GM12865 (cell line): ENCODE measurements at regions not wholly inside any gene's neighbourhood (a gene's known extent, or its start where the extent isn't known, plus 50 kb on each side); places are given as distances from the start of the nearest gene placed in this dataset.
"Not testable (repeated sequence)": the region's sequence is repeated elsewhere in the genome, so short reads cannot be mapped to it uniquely, and the experiment has no call there.

Experiments used
- DNase-seq: peaks from one replicate; pipeline ENCODE4 v3.0.0; 2010; ENCODE audit warnings: low read depth
- H3K4me3 ChIP-seq: 2 replicates; pipeline ENCODE4 v1.5.1; 2011; ENCODE audit warnings: mild to moderate bottlenecking, low read depth, low read length, control low read depth
- TF ChIP-seq, protein P1 (sequence below): IDR thresholded peaks from 2 replicates; pipeline ENCODE4 v1.5.1; 2011; ENCODE audit warnings: low read length, control low read depth, low read depth, inconsistent platforms; ENCODE audit not compliant: insufficient read depth; ENCODE audit errors: missing control alignments

GRCh38 chr1:30005972-30006619 is 717.3 kb downstream of the MATN1 start:
- TF ChIP-seq, protein P1, sequence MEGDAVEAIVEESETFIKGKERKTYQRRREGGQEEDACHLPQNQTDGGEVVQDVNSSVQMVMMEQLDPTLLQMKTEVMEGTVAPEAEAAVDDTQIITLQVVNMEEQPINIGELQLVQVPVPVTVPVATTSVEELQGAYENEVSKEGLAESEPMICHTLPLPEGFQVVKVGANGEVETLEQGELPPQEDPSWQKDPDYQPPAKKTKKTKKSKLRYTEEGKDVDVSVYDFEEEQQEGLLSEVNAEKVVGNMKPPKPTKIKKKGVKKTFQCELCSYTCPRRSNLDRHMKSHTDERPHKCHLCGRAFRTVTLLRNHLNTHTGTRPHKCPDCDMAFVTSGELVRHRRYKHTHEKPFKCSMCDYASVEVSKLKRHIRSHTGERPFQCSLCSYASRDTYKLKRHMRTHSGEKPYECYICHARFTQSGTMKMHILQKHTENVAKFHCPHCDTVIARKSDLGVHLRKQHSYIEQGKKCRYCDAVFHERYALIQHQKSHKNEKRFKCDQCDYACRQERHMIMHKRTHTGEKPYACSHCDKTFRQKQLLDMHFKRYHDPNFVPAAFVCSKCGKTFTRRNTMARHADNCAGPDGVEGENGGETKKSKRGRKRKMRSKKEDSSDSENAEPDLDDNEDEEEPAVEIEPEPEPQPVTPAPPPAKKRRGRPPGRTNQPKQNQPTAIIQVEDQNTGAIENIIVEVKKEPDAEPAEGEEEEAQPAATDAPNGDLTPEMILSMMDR = no peak
- no peak overlapping the region for H3K4me3 ChIP-seq
- DNase-seq = no peak

DNA sequence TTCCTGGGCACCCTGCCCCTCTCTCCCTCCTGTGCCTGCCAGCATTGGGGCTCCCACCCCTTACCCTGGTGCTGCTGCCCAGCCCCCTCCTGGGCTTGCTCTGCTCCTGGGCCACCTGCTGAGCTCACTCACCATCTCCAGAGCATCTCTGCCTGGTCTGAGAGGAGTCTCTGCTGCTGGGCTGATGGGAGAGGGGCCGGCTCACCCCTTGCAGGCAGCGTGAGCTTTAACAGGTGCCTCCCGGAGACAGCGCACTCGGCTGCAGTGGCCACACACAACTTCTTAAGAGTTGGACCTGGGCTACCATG is 721.7 kb downstream of the MATN1 start:
- no peak overlapping the region for H3K4me3 ChIP-seq
- DNase-seq = no peak
- TF ChIP-seq, protein P1 = no peak

GRCh38 chr1:30001011-30001731 is 722.2 kb downstream of the MATN1 start:
- DNase-seq = no peak
- TF ChIP-seq, protein P1 = no peak
- H3K4me3 ChIP-seq = no peak overlapping the region

- H3K4me3 ChIP-seq = no peak overlapping the region
- no peak for DNase-seq
- TF ChIP-seq, protein P1 = no peak
Observed at GRCh38 chr1:30000266-30000665, 723.1 kb downstream of the MATN1 start.

DNA sequence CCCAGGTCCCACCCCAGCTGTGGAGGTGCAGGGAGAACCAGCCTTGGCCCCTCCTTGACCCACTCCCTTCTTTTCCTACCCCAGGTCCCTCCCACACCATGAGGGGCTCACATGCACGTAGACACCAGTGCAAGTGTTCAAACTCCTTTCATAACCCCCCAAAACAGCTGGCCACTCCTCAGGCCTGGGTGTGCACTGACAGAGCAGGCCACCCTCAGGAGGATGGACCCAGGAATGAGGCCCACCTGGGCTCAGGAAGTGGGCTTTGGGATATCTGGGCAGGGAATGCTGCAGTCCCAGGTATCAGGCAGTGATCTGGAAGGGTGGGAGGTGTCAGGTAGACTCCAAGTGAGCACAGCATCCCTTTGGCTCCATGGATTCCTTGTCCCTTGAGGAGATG is 723.8 kb downstream of the MATN1 start:
- DNase-seq = no peak
- H3K4me3 ChIP-seq = no peak overlapping the region
- TF ChIP-seq, protein P1 = no peak

GRCh38 chr1:29998686-29999085 is 724.7 kb downstream of the MATN1 start:
- H3K4me3 ChIP-seq = no peak overlapping the region

DNA sequence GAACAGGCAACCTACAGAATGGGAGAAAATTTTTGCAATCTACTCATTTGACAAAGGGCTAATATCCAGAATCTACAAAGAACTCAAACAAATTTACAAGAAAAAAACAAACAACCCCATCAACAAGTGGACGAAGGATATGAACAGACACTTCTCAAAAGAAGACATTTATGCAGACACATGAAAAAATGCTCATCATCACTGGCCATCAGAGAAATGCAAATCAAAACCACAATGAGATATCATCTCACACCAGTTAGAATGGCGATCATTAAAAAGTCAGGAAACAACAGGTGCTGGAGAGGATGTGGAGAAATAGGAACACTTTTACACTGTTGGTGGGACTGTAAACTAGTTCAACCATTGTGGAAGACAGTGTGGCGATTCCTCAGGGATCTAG is 725.6 kb downstream of the MATN1 start:
- DNase-seq = not testable (repeated sequence)

More at GRCh38 chr1:29998686-29999085, 724.7 kb downstream of the MATN1 start:
- TF ChIP-seq, protein P1 = no peak
- DNase-seq = no peak

More for the DNA sequence above, 725.6 kb downstream of the MATN1 start:
- not testable (repeated sequence) for H3K4me3 ChIP-seq
